Keratinocyte (primary cell): ENCODE measurements at regions not wholly inside any gene's neighbourhood (a gene's known extent, or its start where the extent isn't known, plus 50 kb on each side); places are given as distances from the start of the nearest gene placed in this dataset.

Source experiments
- DNase-seq: peaks from one replicate; pipeline ENCODE4 v3.0.0-alpha.2; 2011; ENCODE audit warnings: low read depth, missing footprints, low spot score
- FAIRE-seq: peaks from 2 replicates; lab custom pipeline; 2011; peaks lifted over from hg19 to GRCh38; lab: Jason Lieb, UNC
- H2AFZ ChIP-seq: 2 replicates; pipeline ENCODE4 v1.6.0; 2012; ENCODE audit warnings: low read length, control low read depth, inconsistent platforms; ENCODE audit not compliant: control insufficient read depth
- H3K27ac ChIP-seq: 2 replicates; pipeline ENCODE4 v1.5.1; 2011; ENCODE audit warnings: low read length; ENCODE audit not compliant: control insufficient read depth, insufficient read depth
- H3K27me3 ChIP-seq: 3 replicates; pipeline ENCODE4 v1.6.0; 2011; ENCODE audit warnings: low read length; ENCODE audit not compliant: control insufficient read depth, insufficient read depth; ENCODE audit errors: extremely low read depth
- H3K36me3 ChIP-seq, 2 experiments: 2 replicates in 1 of 2; 3 replicates in 1 of 2; pipeline ENCODE4 v1.5.1; 2011; ENCODE audit warnings: low read length in 2 of 2, mild to moderate bottlenecking in 1 of 2; ENCODE audit not compliant: control insufficient read depth in 2 of 2, insufficient read depth in 2 of 2; ENCODE audit errors: extremely low read depth in 1 of 2
- H3K4me1 ChIP-seq: 3 replicates; pipeline ENCODE4 v1.5.1; 2011; ENCODE audit warnings: low read length; ENCODE audit not compliant: control insufficient read depth, insufficient read depth; ENCODE audit errors: extremely low read depth
- H3K4me2 ChIP-seq: 3 replicates; pipeline ENCODE4 v1.6.0; 2011; ENCODE audit warnings: low read depth, low read length; ENCODE audit not compliant: control insufficient read depth, insufficient read depth; ENCODE audit errors: extremely low read depth
- H3K4me3 ChIP-seq, 3 experiments: fragments of 200-600 bp in 1 of 3; sonication (generic) in 1 of 3; 2 replicates in 2 of 3; 3 replicates in 1 of 3; pipeline ENCODE4 v1.5.1; 2011 to 2016; ENCODE audit warnings: low read length in 3 of 3, mild to moderate bottlenecking in 3 of 3, control low read depth in 2 of 3, inconsistent platforms in 1 of 3, low read depth in 1 of 3, mixed read lengths in 1 of 3, mixed run types in 1 of 3, moderate library complexity in 1 of 3; ENCODE audit not compliant: control insufficient read depth in 2 of 3, insufficient read depth in 2 of 3; ENCODE audit errors: extremely low read depth in 1 of 3
- H3K79me2 ChIP-seq: 2 replicates; pipeline ENCODE4 v1.6.0; 2012; ENCODE audit warnings: low read length; ENCODE audit not compliant: control insufficient read depth, insufficient read depth
- H3K9ac ChIP-seq: 3 replicates; pipeline ENCODE4 v1.6.0; 2011; ENCODE audit warnings: low read length; ENCODE audit not compliant: control insufficient read depth, insufficient read depth; ENCODE audit errors: extremely low read depth
- H3K9me1 ChIP-seq: 3 replicates; pipeline ENCODE4 v1.6.0; 2011; ENCODE audit warnings: low read length; ENCODE audit not compliant: control insufficient read depth, insufficient read depth; ENCODE audit errors: extremely low read depth
- H3K9me3 ChIP-seq: 2 replicates; pipeline ENCODE4 v1.5.1; 2012; ENCODE audit warnings: low read depth, low read length; ENCODE audit not compliant: control insufficient read depth
- H4K20me1 ChIP-seq: 3 replicates; pipeline ENCODE4 v1.6.0; 2011; ENCODE audit warnings: low read length; ENCODE audit not compliant: control insufficient read depth, insufficient read depth; ENCODE audit errors: extremely low read depth
- CTCF ChIP-seq, 3 experiments: IDR thresholded peaks in 1 of 3; conservative IDR thresholded peaks in 1 of 3; optimal IDR thresholded peaks in 1 of 3; 2 replicates in 2 of 3; 3 replicates in 1 of 3; pipeline versions ENCODE3 to v1.5.1; 2011; ENCODE audit warnings: low read length in 3 of 3, mild to moderate bottlenecking in 3 of 3, moderate library complexity in 2 of 3, control low read depth in 1 of 3, inconsistent platforms in 1 of 3; ENCODE audit not compliant: insufficient read depth in 2 of 3; ENCODE audit errors: extremely low read depth in 1 of 3
- EZH2 ChIP-seq: IDR thresholded peaks from one replicate; pipeline ENCODE4 v1.6.1; 2012; ENCODE audit warnings: inconsistent platforms, mild to moderate bottlenecking, low read length, moderate library complexity
- dilution Hi-C: fragments of 300-500 bp; cut with MboI; formaldehyde crosslinking; loops from one replicate; pipeline ENCODE4 v1.7.0; 2020; ENCODE audit warnings: low sequenced_read_pairs; ENCODE audit not compliant: extremely low pct_ligation_motif_present

GRCh38 chr7:113784956-113785355, 133.9 kb downstream of the PPP1R3A start:
- no peak overlapping the region for H3K27ac ChIP-seq
- no peak for DNase-seq
- H3K27me3 ChIP-seq = no peaks in the 10 kb centered on the region
- H3K4me1 ChIP-seq = no peaks in the 10 kb centered on the region
- no peaks in the 10 kb centered on the region for H3K36me3 ChIP-seq
- no peaks in the 10 kb centered on the region for H4K20me1 ChIP-seq
- H3K9me1 ChIP-seq = no peaks in the 10 kb centered on the region
- dilution Hi-C loops = no loop called here
- H3K4me3 ChIP-seq = no peak overlapping the region
- no peak overlapping the region for H2AFZ ChIP-seq
- H3K9me3 ChIP-seq = no peaks in the 10 kb centered on the region
- FAIRE-seq = no peak
- H3K4me2 ChIP-seq = no peak overlapping the region
- no peak for TF ChIP-seq CTCF (optimal IDR thresholded peaks at IDR 0.05 in 1 of 3, IDR thresholded peaks at IDR 0.05 in 1 of 3, conservative IDR thresholded peaks at IDR 0.05 in 1 of 3; ENCODE audit: extremely low read depth in 1 of 3, insufficient read depth in 2 of 3, low read length in 3 of 3)
- no peak for TF ChIP-seq EZH2
- no peaks in the 10 kb centered on the region for H3K79me2 ChIP-seq
- no peak overlapping the region for H3K9ac ChIP-seq

GRCh38 chr7:113784316-113784715, 134.5 kb downstream of the PPP1R3A start:
- Histone ChIP-seq H3K9me3 (no peaks in the 10 kb centered on the region), H2AFZ (no peak overlapping the region), H3K4me2 (no peak overlapping the region), H3K9me1 (no peaks in the 10 kb centered on the region), H3K27ac (no peak overlapping the region), H3K9ac (no peak overlapping the region), H3K27me3 (no peaks in the 10 kb centered on the region), H3K36me3 (no peaks in the 10 kb centered on the region), H3K79me2 (no peaks in the 10 kb centered on the region), H4K20me1 (no peaks in the 10 kb centered on the region), H3K4me3 (no peak overlapping the region), H3K4me1 (no peaks in the 10 kb centered on the region)
- dilution Hi-C loops = no loop called here
- TF ChIP-seq EZH2 = no peak
- no peak for TF ChIP-seq CTCF (optimal IDR thresholded peaks at IDR 0.05 in 1 of 3, IDR thresholded peaks at IDR 0.05 in 1 of 3, conservative IDR thresholded peaks at IDR 0.05 in 1 of 3; ENCODE audit: extremely low read depth in 1 of 3, insufficient read depth in 2 of 3, low read length in 3 of 3)
- FAIRE-seq = no peak
- DNase-seq = no peak
